OCI-LY1 (cell line): ENCODE measurements at regions not wholly inside any gene's neighbourhood (a gene's known extent, or its start where the extent isn't known, plus 50 kb on each side); places are given as distances from the start of the nearest gene placed in this dataset.
"Not testable (repeated sequence)": the region's sequence is repeated elsewhere in the genome, so short reads cannot be mapped to it uniquely, and the experiment has no call there.

Experiments
- EZH2 ChIP-seq: fragments of 200-600 bp; sonication (generic), shearing (Covaris generic); IDR thresholded peaks from 2 replicates; pipeline ENCODE4 v1.8.0; 2017; ENCODE audit warnings: borderline replicate concordance, mixed run types, mild to moderate bottlenecking, antibody characterized with exemption, low read length, moderate library complexity, mixed read lengths
- TF ChIP-seq, protein P1 (sequence below): fragments of 200-600 bp; sonication (generic), shearing (Covaris generic); IDR thresholded peaks from 2 replicates; pipeline ENCODE4 v1.5.1; 2017; ENCODE audit warnings: mild to moderate bottlenecking, antibody characterized with exemption, low read length, moderate library complexity, mixed read lengths

GRCh38 chr13:21307158-21307557, 130.7 kb downstream of the MRPL57 start:
- TF ChIP-seq, protein P1, sequence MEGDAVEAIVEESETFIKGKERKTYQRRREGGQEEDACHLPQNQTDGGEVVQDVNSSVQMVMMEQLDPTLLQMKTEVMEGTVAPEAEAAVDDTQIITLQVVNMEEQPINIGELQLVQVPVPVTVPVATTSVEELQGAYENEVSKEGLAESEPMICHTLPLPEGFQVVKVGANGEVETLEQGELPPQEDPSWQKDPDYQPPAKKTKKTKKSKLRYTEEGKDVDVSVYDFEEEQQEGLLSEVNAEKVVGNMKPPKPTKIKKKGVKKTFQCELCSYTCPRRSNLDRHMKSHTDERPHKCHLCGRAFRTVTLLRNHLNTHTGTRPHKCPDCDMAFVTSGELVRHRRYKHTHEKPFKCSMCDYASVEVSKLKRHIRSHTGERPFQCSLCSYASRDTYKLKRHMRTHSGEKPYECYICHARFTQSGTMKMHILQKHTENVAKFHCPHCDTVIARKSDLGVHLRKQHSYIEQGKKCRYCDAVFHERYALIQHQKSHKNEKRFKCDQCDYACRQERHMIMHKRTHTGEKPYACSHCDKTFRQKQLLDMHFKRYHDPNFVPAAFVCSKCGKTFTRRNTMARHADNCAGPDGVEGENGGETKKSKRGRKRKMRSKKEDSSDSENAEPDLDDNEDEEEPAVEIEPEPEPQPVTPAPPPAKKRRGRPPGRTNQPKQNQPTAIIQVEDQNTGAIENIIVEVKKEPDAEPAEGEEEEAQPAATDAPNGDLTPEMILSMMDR, result not testable (repeated sequence)
- not testable (repeated sequence) for TF ChIP-seq EZH2
